Heart left ventricle (tissue), 16 donors: ENCODE measurements at regions not wholly inside any gene's neighbourhood (a gene's known extent, or its start where the extent isn't known, plus 50 kb on each side); places are given as distances from the start of the nearest gene placed in this dataset.

ENCODE experiments used
- ATAC-seq, 4 donors: fragments of 200-7000 bp; cut with Tn5 transposase; one replicate each; pipeline ENCODE4 v1.9.1; 2020 to 2022; ENCODE audit warnings: moderate library complexity in 4 of 4, mild to moderate bottlenecking in 3 of 4, moderate number of reproducible peaks in 1 of 4
- DNase-seq, 5 donors: peaks; one replicate each; pipeline ENCODE4 v3.0.0-alpha.2; 2020
- H3K27ac ChIP-seq, 12 donors: fragments of 200-600 bp; sonication (generic) in 4 of 12; one replicate each; pipeline versions ENCODE4 v1.5.0 to v1.8.0; 2016 to 2022; ENCODE audit warnings: mild to moderate bottlenecking in 2 of 12
- H3K27me3 ChIP-seq, 9 donors: fragments of 200-600 bp; sonication (generic) in 2 of 9; one replicate each; pipeline versions ENCODE4 v1.5.1 to v1.8.0; 2016 to 2022; ENCODE audit warnings: mild to moderate bottlenecking in 3 of 9
- H3K36me3 ChIP-seq, 9 donors: fragments of 200-600 bp; sonication (generic) in 2 of 9; one replicate each; pipeline versions ENCODE4 v1.5.0 to v1.8.0; 2018 to 2022; ENCODE audit warnings: mild to moderate bottlenecking in 2 of 9
- H3K4me1 ChIP-seq, 12 donors: fragments of 200-600 bp; sonication (generic) in 4 of 12; one replicate each; pipeline versions ENCODE4 v1.5.0 to v1.8.0; 2016 to 2022; ENCODE audit warnings: mild to moderate bottlenecking in 3 of 12
- H3K4me3 ChIP-seq, 12 donors: fragments of 200-600 bp; sonication (generic) in 4 of 12; one replicate each; pipeline versions ENCODE4 v1.5.0 to v1.8.0; 2017 to 2022; ENCODE audit warnings: mild to moderate bottlenecking in 9 of 12, moderate library complexity in 4 of 12
- H3K9me3 ChIP-seq, 12 donors: fragments of 200-600 bp; sonication (generic) in 4 of 12; one replicate each; pipeline versions ENCODE4 v1.5.0 to v1.8.0; 2016 to 2022; ENCODE audit warnings: mild to moderate bottlenecking in 1 of 12
- CTCF ChIP-seq, 12 donors: fragments of 200-600 bp; sonication (generic) in 4 of 12; IDR thresholded peaks; one replicate each; pipeline versions ENCODE4 v1.5.0 to v1.8.0; 2018 to 2022; ENCODE audit warnings: antibody characterized with exemption in 12 of 12, mild to moderate bottlenecking in 5 of 12
- POLR2A ChIP-seq, 2 donors: fragments of 450-650 bp; IDR thresholded peaks; one replicate each; pipeline ENCODE4 v1.6.1; 2017; ENCODE audit warnings: antibody characterized with exemption in 2 of 2, mild to moderate bottlenecking in 2 of 2, moderate library complexity in 2 of 2
- WGBS, 4 donors: extraction: QIAGEN DNeasy Blood & Tissue Kit in 2 of 4; methylation state at CpG; one replicate each; pipeline versions ENCODE4 v1.1.5 to v1.1.7; 2013 to 2018; 5-methylcytosine and 5-hydroxymethylcytosine counted together
- intact Hi-C, 10 donors: fragments of 100-400 bp; cut with DNase I; formaldehyde crosslinking; loops; one replicate each; pipeline versions ENCODE4 v1.11.1 to v1.14.2; 2022
- donor health status: ischemic (EF 13 %, LVEDD 7.1; RV severe dilation, severe dysfunction).
- donor health status: healthy with polysubstance abuse.
- donor health status: DM: no; HTN: yes; CAD: no.
- donor health status: DM: no; HTN: no; CAD: no.
- donor health status: ischemic (EF 25% LVEDD 6.9; RV normal size, moderate dysfunction).
- donor health status: ischemic (EF 25% LVEDD 5.7; RV mildly dilated, moderate dysfunction).
- donor health status: healthy.
- donor health status: DM: yes; HTN: yes; CAD: no.
- donor health status: ischemic (EF 35%, LVEDD 5.7; RV mildly dilated, moderate dysfunction).
- donor health status: nonischemic (EF 11% LVEDD 7.7; RV severe dilation, severe dysfunction).
- donor health status: DM: yes; HTN: yes; CAD: no.
- donor health status: PGD.
- donor health status: ischemic (EF 29% LVEDD 5.4; RV normal size, mild dysfunction).
- donor health status: nonischemic (EF 23%, LVEDD 6.1; RV moderate dilation, normal function).

GRCh38 chr11:128397362-128397761 lies 190.0 kb downstream of the ETS1 start:
- intact Hi-C loops: loop anchor here in 1 of 10 donors (10.0 kb wide), 1 partner anchor 57 kb away; no protein-coding TSS in a partner anchor
- WGBS, 4 donors: 89 to 95% (median 92%) methylated on average over 3 of the region's 3 CpGs
- TF ChIP-seq POLR2A (IDR thresholded peaks at IDR 0.05) (no peak), CTCF (IDR thresholded peaks at IDR 0.05) (no peak)

GRCh38 chr11:128394431-128395089 lies 192.8 kb downstream of the ETS1 start:
- peak in 4 of 5 donors; percentile 40 to 59 (median 46) for DNase-seq
- H3K4me3 ChIP-seq: no peak overlapping the region
- intact Hi-C loops: loop anchor here in 1 of 10 donors (5.0 to 10.0 kb wide), 2 partner anchors 37 to 60 kb away; no protein-coding TSS in a partner anchor
- 45 to 51% (median 48%) methylated on average over 4 of the region's 4 CpGs for WGBS, 4 donors
- no peaks in the 10 kb centered on the region for H3K36me3 ChIP-seq
- H3K9me3 ChIP-seq: no peaks in the 10 kb centered on the region
- peak in 2 of 4 donors; percentile 45 to 65 for ATAC-seq
- TF ChIP-seq POLR2A (IDR thresholded peaks at IDR 0.05): no peak
- TF ChIP-seq CTCF (IDR thresholded peaks at IDR 0.05): no peak
- no peaks in the 10 kb centered on the region for H3K27me3 ChIP-seq
- H3K27ac ChIP-seq: peak overlapping the region in 5 of 12 donors; percentile 2 to 45 (median 24)
- H3K4me1 ChIP-seq: peaks cover 0 to 35% (median 13%) of the 10 kb centered on the region in 12 donors

More at GRCh38 chr11:128397362-128397761, 190.0 kb downstream of the ETS1 start:
- ATAC-seq (no peak), DNase-seq (no peak)
- Histone ChIP-seq H3K36me3 (no peaks in the 10 kb centered on the region), H3K4me1 (peaks cover 0 to 20% (median 9%) of the 10 kb centered on the region in 12 donors), H3K27me3 (no peaks in the 10 kb centered on the region), H3K27ac (no peak overlapping the region), H3K9me3 (no peaks in the 10 kb centered on the region), H3K4me3 (no peak overlapping the region)

- no peaks in the 10 kb centered on the region for H3K9me3 ChIP-seq
- ATAC-seq (no peak), DNase-seq (no peak)
- intact Hi-C loops: loop anchor here in 1 of 10 donors (5.0 to 10.0 kb wide), 2 partner anchors 35 to 63 kb away; no protein-coding TSS in a partner anchor
- TF ChIP-seq CTCF (IDR thresholded peaks at IDR 0.05) (no peak), POLR2A (IDR thresholded peaks at IDR 0.05) (no peak)
- no peak overlapping the region for H3K27ac ChIP-seq
- H3K36me3 ChIP-seq: no peaks in the 10 kb centered on the region
- H3K4me3 ChIP-seq: no peak overlapping the region
- no peaks in the 10 kb centered on the region for H3K27me3 ChIP-seq
- WGBS, 4 donors: 89 to 100% (median 93%) methylated on average over 2 of the region's 2 CpGs
- peaks cover 0 to 35% (median 12%) of the 10 kb centered on the region in 12 donors for H3K4me1 ChIP-seq
These were observed 195.1 kb downstream of the ETS1 start for GRCh38 chr11:128392259-128392658.

- DNase-seq (no peak), ATAC-seq (peak in 2 of 4 donors; percentile 47 to 55)
- Histone ChIP-seq H3K9me3 (no peaks in the 10 kb centered on the region), H3K4me3 (no peak overlapping the region), H3K4me1 (peaks cover 0 to 35% (median 12%) of the 10 kb centered on the region in 12 donors), H3K27me3 (no peaks in the 10 kb centered on the region), H3K27ac (no peak overlapping the region), H3K36me3 (no peaks in the 10 kb centered on the region)
- WGBS, 4 donors: 46 to 51% (median 48%) methylated on average over 2 of the region's 2 CpGs
- TF ChIP-seq CTCF (IDR thresholded peaks at IDR 0.05) (no peak), POLR2A (IDR thresholded peaks at IDR 0.05) (no peak)
- intact Hi-C loops: loop anchor here in 1 of 10 donors (5.0 to 10.0 kb wide), 2 partner anchors 35 to 63 kb away; no protein-coding TSS in a partner anchor
These were observed 195.5 kb downstream of the ETS1 start for GRCh38 chr11:128391811-128392210.
